ENCODE measurements at regions not wholly inside any gene's neighbourhood (a gene's known extent, or its start where the extent isn't known, plus 50 kb on each side); places are given as distances from the start of the nearest gene placed in this dataset.

- intact Hi-C loops (cut with micrococcal nuclease), result no loop called here
- no peak for DNase-seq
- ATAC-seq, result no peak
These were observed 52.3 kb upstream of the APC start for GRCh38 chr5:112685386-112685785.

GRCh38 chr5:112685931-112686330, 51.8 kb upstream of the APC start:
- intact Hi-C loops (cut with micrococcal nuclease), result no loop called here
- DNase-seq, result no peak
- ATAC-seq, result peak; percentile 83

- intact Hi-C loops (cut with micrococcal nuclease), result no loop called here
- no peak for ATAC-seq
These were observed 51.0 kb upstream of the APC start for GRCh38 chr5:112686675-112687074.

GRCh38 chr5:112687306-112687705, 50.4 kb upstream of the APC start:
- intact Hi-C loops (cut with micrococcal nuclease), result no loop called here
- ATAC-seq, result no peak
- no peak for DNase-seq

More at GRCh38 chr5:112686675-112687074, 51.0 kb upstream of the APC start:
- no peak for DNase-seq
